Spleen (tissue), 7 donors: ENCODE measurements at regions not wholly inside any gene's neighbourhood (a gene's known extent, or its start where the extent isn't known, plus 50 kb on each side); places are given as distances from the start of the nearest gene placed in this dataset.

Source experiments
- POLR2A ChIP-seq, 3 donors: fragments of 450-650 bp; IDR thresholded peaks; one replicate each; pipeline ENCODE4 v1.5.1; 2017; ENCODE audit warnings: antibody characterized with exemption in 3 of 3, mild to moderate bottlenecking in 1 of 3
- TF ChIP-seq, protein P1 (sequence below), 11 experiments: fragments of 200-600 bp in 7 of 11; fragments of 450-650 bp in 4 of 11; sonication (generic) in 4 of 11; IDR thresholded peaks in 8 of 11; conservative IDR thresholded peaks in 3 of 11; 1 replicate in 7 of 11; 2 replicates in 4 of 11; pipeline versions ENCODE4 v1.4.0 to v1.8.0; 2016 to 2021; ENCODE audit warnings: antibody characterized with exemption in 11 of 11, inconsistent platforms in 4 of 11, mild to moderate bottlenecking in 1 of 11
- donor health status: DM: no; HTN: no; CAD: no; lungs with moderate emphysema.
- donor health status: DM: no; HTN: no; CAD: no.
- donor health status: DM: no; HTN: no; CAD: no.

DNA sequence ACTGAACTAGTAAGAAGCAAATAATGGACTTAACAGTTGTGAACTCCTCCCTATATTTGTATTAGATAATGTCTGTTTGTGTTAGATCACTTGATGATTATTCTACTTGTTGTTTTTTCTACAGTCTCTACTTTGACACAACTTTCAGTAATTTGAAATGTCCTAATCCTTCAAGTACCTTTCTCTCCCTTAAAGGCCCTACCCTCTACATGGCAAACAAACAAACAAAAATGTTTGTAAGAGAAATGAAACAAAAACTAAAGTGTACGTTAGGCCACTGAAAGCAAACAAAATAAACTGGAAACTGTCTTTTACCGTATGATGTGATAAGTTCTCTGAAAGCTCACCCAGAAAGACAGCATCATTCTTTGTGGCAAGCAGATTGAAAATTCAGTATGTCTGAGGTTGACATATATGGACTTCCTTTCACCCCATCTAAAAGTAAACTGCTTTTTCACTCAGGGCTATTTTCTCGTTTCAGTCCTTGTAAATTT is 255.9 kb upstream of the SNX7 start:
- TF ChIP-seq, protein P1, sequence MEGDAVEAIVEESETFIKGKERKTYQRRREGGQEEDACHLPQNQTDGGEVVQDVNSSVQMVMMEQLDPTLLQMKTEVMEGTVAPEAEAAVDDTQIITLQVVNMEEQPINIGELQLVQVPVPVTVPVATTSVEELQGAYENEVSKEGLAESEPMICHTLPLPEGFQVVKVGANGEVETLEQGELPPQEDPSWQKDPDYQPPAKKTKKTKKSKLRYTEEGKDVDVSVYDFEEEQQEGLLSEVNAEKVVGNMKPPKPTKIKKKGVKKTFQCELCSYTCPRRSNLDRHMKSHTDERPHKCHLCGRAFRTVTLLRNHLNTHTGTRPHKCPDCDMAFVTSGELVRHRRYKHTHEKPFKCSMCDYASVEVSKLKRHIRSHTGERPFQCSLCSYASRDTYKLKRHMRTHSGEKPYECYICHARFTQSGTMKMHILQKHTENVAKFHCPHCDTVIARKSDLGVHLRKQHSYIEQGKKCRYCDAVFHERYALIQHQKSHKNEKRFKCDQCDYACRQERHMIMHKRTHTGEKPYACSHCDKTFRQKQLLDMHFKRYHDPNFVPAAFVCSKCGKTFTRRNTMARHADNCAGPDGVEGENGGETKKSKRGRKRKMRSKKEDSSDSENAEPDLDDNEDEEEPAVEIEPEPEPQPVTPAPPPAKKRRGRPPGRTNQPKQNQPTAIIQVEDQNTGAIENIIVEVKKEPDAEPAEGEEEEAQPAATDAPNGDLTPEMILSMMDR (IDR thresholded peaks at IDR 0.05 in 8 of 11, conservative IDR thresholded peaks at IDR 0.05 in 3 of 11): no peak
- TF ChIP-seq POLR2A (IDR thresholded peaks at IDR 0.05): no peak
